Suprapubic skin (tissue), 3 donors: ENCODE measurements at regions not wholly inside any gene's neighbourhood (a gene's known extent, or its start where the extent isn't known, plus 50 kb on each side); places are given as distances from the start of the nearest gene placed in this dataset.

ENCODE experiments used
- POLR2AphosphoS5 ChIP-seq, 3 donors: sonication (generic); formaldehyde crosslinking; IDR thresholded peaks; one replicate each; pipeline ENCODE4 v1.6.1; 2017; ENCODE audit warnings: antibody characterized with exemption in 3 of 3
- TF ChIP-seq, protein P1 (sequence below), 2 donors: fragments of 200-600 bp in 1 of 2; fragments of 450-650 bp in 1 of 2; sonication (generic) in 1 of 2; IDR thresholded peaks; one replicate each; pipeline ENCODE4 v1.5.1; 2016 to 2019; ENCODE audit warnings: antibody characterized with exemption in 2 of 2, mild to moderate bottlenecking in 1 of 2, moderate library complexity in 1 of 2

DNA sequence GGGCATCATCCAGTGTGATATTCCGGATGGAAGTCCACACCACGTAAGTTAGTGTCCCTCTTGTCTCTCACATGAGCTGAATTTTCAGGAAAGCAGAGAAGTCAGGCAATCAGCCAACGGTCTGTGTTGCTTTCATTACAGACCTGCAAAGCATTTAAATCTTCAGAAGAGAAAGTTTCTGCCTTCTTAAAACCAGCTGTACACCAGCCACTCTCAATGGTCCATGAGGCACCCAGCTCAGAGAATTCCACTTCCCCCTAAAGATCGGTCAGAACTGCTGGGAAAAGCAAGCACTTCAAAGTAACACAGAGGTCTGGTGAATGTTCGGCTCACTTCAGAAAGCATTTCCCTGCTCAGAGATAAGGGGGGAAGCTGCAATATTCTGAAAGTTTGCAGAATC lies 903.7 kb downstream of the EPHA3 start:
- TF ChIP-seq POLR2AphosphoS5 (IDR thresholded peaks at IDR 0.05): no peak
- TF ChIP-seq, protein P1, sequence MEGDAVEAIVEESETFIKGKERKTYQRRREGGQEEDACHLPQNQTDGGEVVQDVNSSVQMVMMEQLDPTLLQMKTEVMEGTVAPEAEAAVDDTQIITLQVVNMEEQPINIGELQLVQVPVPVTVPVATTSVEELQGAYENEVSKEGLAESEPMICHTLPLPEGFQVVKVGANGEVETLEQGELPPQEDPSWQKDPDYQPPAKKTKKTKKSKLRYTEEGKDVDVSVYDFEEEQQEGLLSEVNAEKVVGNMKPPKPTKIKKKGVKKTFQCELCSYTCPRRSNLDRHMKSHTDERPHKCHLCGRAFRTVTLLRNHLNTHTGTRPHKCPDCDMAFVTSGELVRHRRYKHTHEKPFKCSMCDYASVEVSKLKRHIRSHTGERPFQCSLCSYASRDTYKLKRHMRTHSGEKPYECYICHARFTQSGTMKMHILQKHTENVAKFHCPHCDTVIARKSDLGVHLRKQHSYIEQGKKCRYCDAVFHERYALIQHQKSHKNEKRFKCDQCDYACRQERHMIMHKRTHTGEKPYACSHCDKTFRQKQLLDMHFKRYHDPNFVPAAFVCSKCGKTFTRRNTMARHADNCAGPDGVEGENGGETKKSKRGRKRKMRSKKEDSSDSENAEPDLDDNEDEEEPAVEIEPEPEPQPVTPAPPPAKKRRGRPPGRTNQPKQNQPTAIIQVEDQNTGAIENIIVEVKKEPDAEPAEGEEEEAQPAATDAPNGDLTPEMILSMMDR (IDR thresholded peaks at IDR 0.05): no peak
